ENCODE measurements at regions not wholly inside any gene's neighbourhood (a gene's known extent, or its start where the extent isn't known, plus 50 kb on each side); places are given as distances from the start of the nearest gene placed in this dataset.
A peak's percentile ranks its signal among the peaks of the same experiment; 100 is the strongest.

GRCh38 chr2:67790622-67791021, 272.2 kb downstream of the C1D start:
- no peaks in the 10 kb centered on the region for H3K36me3 ChIP-seq (replicated peaks; ENCODE audit: insufficient read depth, low read depth)
- no peak overlapping the region for H3K4me3 ChIP-seq
- H3K79me2 ChIP-seq = no peaks in the 10 kb centered on the region
- no peaks in the 10 kb centered on the region for H3K9me2 ChIP-seq (replicated peaks; ENCODE audit: insufficient read depth)
- H3K27ac ChIP-seq = no peak overlapping the region
- no peak for DNase-seq (ENCODE audit: low spot score)
- H3K4me1 ChIP-seq (ENCODE audit: insufficient read depth) = no peaks in the 10 kb centered on the region
- no peak overlapping the region for H3K4me2 ChIP-seq
- H3K27me3 ChIP-seq = peaks cover 3% of the 10 kb centered on the region
- 88% methylated on average over 2 of the region's 2 CpGs for WGBS (ENCODE audit: low lambda C conversion rate, missing lambda C conversion rate)
- H3K9me3 ChIP-seq (ENCODE audit: low read depth) = no peaks in the 10 kb centered on the region
- no peak for TF ChIP-seq CTCF (IDR thresholded peaks at IDR 0.05; ENCODE audit: poor library complexity)
- no peak for TF ChIP-seq EZH2 (IDR thresholded peaks at IDR 0.05; ENCODE audit: borderline replicate concordance)
- no peak for TF ChIP-seq EZH2phosphoT487 (IDR thresholded peaks at IDR 0.05; ENCODE audit: low read depth, severe bottlenecking, unreplicated experiment)
- H4K20me1 ChIP-seq (ENCODE audit: insufficient read depth, poor library complexity, severe bottlenecking) = no peaks in the 10 kb centered on the region
- H2AFZ ChIP-seq = no peak overlapping the region

- no peaks in the 10 kb centered on the region for H4K20me1 ChIP-seq (ENCODE audit: insufficient read depth, poor library complexity, severe bottlenecking)
- TF ChIP-seq EZH2phosphoT487 (IDR thresholded peaks at IDR 0.05; ENCODE audit: low read depth, severe bottlenecking, unreplicated experiment) = no peak
- 56% methylated on average over 4 of the region's 4 CpGs for WGBS (ENCODE audit: low lambda C conversion rate, missing lambda C conversion rate)
- H3K4me3 ChIP-seq = no peak overlapping the region
- H2AFZ ChIP-seq = no peak overlapping the region
- H3K9me3 ChIP-seq (ENCODE audit: low read depth) = no peaks in the 10 kb centered on the region
- no peaks in the 10 kb centered on the region for H3K79me2 ChIP-seq
- no peak overlapping the region for H3K4me2 ChIP-seq
- DNase-seq (ENCODE audit: low spot score) = no peak
- H3K9me2 ChIP-seq (replicated peaks; ENCODE audit: insufficient read depth) = no peaks in the 10 kb centered on the region
- peaks cover 3% of the 10 kb centered on the region for H3K27me3 ChIP-seq
- no peaks in the 10 kb centered on the region for H3K4me1 ChIP-seq (ENCODE audit: insufficient read depth)
- no peaks in the 10 kb centered on the region for H3K36me3 ChIP-seq (replicated peaks; ENCODE audit: insufficient read depth, low read depth)
- no peak overlapping the region for H3K27ac ChIP-seq
These were observed 270.6 kb downstream of the C1D start for GRCh38 chr2:67792191-67792590.

GRCh38 chr2:67792681-67793091, 270.1 kb downstream of the C1D start:
- Histone ChIP-seq H2AFZ (no peak overlapping the region), H3K9me3 (ENCODE audit: low read depth) (no peaks in the 10 kb centered on the region), H3K4me2 (no peak overlapping the region), H3K79me2 (no peaks in the 10 kb centered on the region), H3K9me2 (replicated peaks; ENCODE audit: insufficient read depth) (no peaks in the 10 kb centered on the region), H3K27me3 (no peaks in the 10 kb centered on the region), H4K20me1 (ENCODE audit: insufficient read depth, poor library complexity, severe bottlenecking) (no peaks in the 10 kb centered on the region), H3K4me3 (no peak overlapping the region), H3K4me1 (ENCODE audit: insufficient read depth) (no peaks in the 10 kb centered on the region), H3K36me3 (replicated peaks; ENCODE audit: insufficient read depth, low read depth) (no peaks in the 10 kb centered on the region), H3K27ac (no peak overlapping the region)
- TF ChIP-seq CTCF (IDR thresholded peaks at IDR 0.05; ENCODE audit: poor library complexity) (no peak), EZH2phosphoT487 (IDR thresholded peaks at IDR 0.05; ENCODE audit: low read depth, severe bottlenecking, unreplicated experiment) (no peak), EZH2 (IDR thresholded peaks at IDR 0.05; ENCODE audit: borderline replicate concordance) (no peak)
- 80% methylated on average over 8 of the region's 8 CpGs for WGBS (ENCODE audit: low lambda C conversion rate, missing lambda C conversion rate)
- no peak for DNase-seq (ENCODE audit: low spot score)

GRCh38 chr2:67797801-67798540, 264.8 kb downstream of the C1D start:
- Histone ChIP-seq H3K4me3 (no peak overlapping the region), H3K79me2 (no peaks in the 10 kb centered on the region), H4K20me1 (ENCODE audit: insufficient read depth, poor library complexity, severe bottlenecking) (no peaks in the 10 kb centered on the region), H3K27ac (peak overlapping the region; percentile 62), H3K27me3 (no peaks in the 10 kb centered on the region), H3K9me2 (replicated peaks; ENCODE audit: insufficient read depth) (no peaks in the 10 kb centered on the region), H3K4me1 (ENCODE audit: insufficient read depth) (no peaks in the 10 kb centered on the region), H3K4me2 (peak overlapping the region; percentile 4), H3K9me3 (ENCODE audit: low read depth) (no peaks in the 10 kb centered on the region), H3K36me3 (replicated peaks; ENCODE audit: insufficient read depth, low read depth) (no peaks in the 10 kb centered on the region), H2AFZ (no peak overlapping the region)
- peak; percentile 51 for DNase-seq (ENCODE audit: low spot score)
- no peak for TF ChIP-seq CTCF (IDR thresholded peaks at IDR 0.05; ENCODE audit: poor library complexity)
- TF ChIP-seq EZH2phosphoT487 (IDR thresholded peaks at IDR 0.05; ENCODE audit: low read depth, severe bottlenecking, unreplicated experiment) = no peak
- TF ChIP-seq EZH2 (IDR thresholded peaks at IDR 0.05; ENCODE audit: borderline replicate concordance) = no peak
- 45% methylated on average over 7 of the region's 7 CpGs for WGBS (ENCODE audit: low lambda C conversion rate, missing lambda C conversion rate)

All from hepatocyte (in vitro differentiated cells).